Mucosa of rectum (tissue), 2 donors: ENCODE measurements at regions not wholly inside any gene's neighbourhood (a gene's known extent, or its start where the extent isn't known, plus 50 kb on each side); places are given as distances from the start of the nearest gene placed in this dataset.
"Not testable (repeated sequence)": the region's sequence is repeated elsewhere in the genome, so short reads cannot be mapped to it uniquely, and the experiment has no call there.

Experiments used
- H3K27ac ChIP-seq, 2 donors: one replicate each; pipeline ENCODE4 v1.7.0; 2013; ENCODE audit warnings: inconsistent platforms in 2 of 2, low read depth in 2 of 2, low read length in 2 of 2
- H3K27me3 ChIP-seq, 2 donors: one replicate each; pipeline ENCODE4 v1.7.0; 2013; ENCODE audit warnings: low read length in 2 of 2; ENCODE audit not compliant: control insufficient read depth in 2 of 2, insufficient read depth in 2 of 2
- H3K36me3 ChIP-seq, 2 donors: one replicate each; pipeline ENCODE4 v1.7.0; 2013; ENCODE audit warnings: low read length in 2 of 2; ENCODE audit not compliant: control insufficient read depth in 2 of 2, insufficient read depth in 2 of 2
- H3K4me1 ChIP-seq, 2 donors: one replicate each; pipeline ENCODE4 v1.7.0; 2013; ENCODE audit warnings: low read length in 2 of 2, mild to moderate bottlenecking in 1 of 2; ENCODE audit not compliant: control insufficient read depth in 2 of 2, insufficient read depth in 2 of 2
- H3K4me3 ChIP-seq, 2 donors: one replicate each; pipeline ENCODE4 v1.7.0; 2013; ENCODE audit warnings: low read length in 2 of 2
- H3K9ac ChIP-seq, 2 donors: one replicate each; pipeline ENCODE4 v1.7.0; 2013; ENCODE audit warnings: low read length in 2 of 2, low read depth in 1 of 2, mild to moderate bottlenecking in 1 of 2
- H3K9me3 ChIP-seq, 2 donors: one replicate each; pipeline ENCODE4 v1.7.0; 2013; ENCODE audit warnings: low read length in 2 of 2; ENCODE audit not compliant: control insufficient read depth in 2 of 2
- donor health status: healthy.
- donor health status: Normal muscosa, but diverticular disease.

DNA sequence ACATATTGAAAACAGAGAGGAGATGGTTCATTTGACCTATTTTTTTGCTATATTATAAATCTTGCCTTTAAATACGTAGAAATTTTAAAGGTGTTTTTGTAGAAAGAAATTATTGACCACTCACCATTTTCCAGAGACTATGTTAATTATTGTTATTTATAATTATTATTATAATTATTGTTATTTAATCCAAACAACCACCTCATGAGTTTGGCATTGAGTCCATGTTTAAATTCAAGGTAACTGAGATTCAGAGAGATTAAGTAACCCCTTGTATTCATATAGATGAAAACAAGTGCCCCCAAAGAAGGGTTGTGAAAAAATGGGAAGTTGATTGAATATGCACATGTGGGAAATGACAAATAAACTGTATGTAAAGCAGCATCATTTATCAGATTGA is 692.5 kb upstream of the MIR17HG start:
- no peak overlapping the region for H3K9ac ChIP-seq
- no peaks in the 10 kb centered on the region for H3K27me3 ChIP-seq
- H3K4me3 ChIP-seq = no peak overlapping the region
- no peak overlapping the region for H3K27ac ChIP-seq
- no peaks in the 10 kb centered on the region for H3K36me3 ChIP-seq
- no peaks in the 10 kb centered on the region for H3K9me3 ChIP-seq
- H3K4me1 ChIP-seq = no peaks in the 10 kb centered on the region

DNA sequence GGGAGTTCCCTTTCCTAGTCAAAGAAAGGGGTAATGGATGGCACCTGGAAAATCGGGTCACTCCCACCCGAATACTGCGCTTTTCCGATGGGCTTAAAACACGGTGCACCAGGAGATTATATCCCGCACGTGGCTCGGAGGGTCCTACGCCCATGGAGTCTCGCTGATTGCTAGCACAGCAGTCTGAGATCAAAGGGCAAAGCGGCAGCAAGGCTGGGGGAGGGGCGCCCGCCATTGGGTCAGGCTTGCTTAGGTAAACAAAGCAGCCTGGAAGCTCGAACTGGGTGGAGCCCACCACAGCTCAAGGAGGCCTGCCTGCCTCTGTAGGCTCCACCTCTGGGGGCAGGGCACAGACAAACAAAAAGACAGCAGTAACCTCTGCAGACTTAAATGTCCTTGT is 683.3 kb upstream of the MIR17HG start:
- H3K9ac ChIP-seq, H3K27me3 ChIP-seq, H3K36me3 ChIP-seq, H3K9me3 ChIP-seq, H3K4me1 ChIP-seq, H3K27ac ChIP-seq, H3K4me3 ChIP-seq: not testable (repeated sequence)

GRCh38 chr13:90673746-90674145 is 673.7 kb upstream of the MIR17HG start:
- Histone ChIP-seq H3K27ac (no peak overlapping the region), H3K4me3 (no peak overlapping the region), H3K4me1 (no peaks in the 10 kb centered on the region), H3K9me3 (no peaks in the 10 kb centered on the region), H3K9ac (no peak overlapping the region), H3K27me3 (no peaks in the 10 kb centered on the region), H3K36me3 (no peaks in the 10 kb centered on the region)

GRCh38 chr13:90675129-90675528 is 672.4 kb upstream of the MIR17HG start:
- Histone ChIP-seq H3K36me3 (no peaks in the 10 kb centered on the region), H3K9ac (no peak overlapping the region)

DNA sequence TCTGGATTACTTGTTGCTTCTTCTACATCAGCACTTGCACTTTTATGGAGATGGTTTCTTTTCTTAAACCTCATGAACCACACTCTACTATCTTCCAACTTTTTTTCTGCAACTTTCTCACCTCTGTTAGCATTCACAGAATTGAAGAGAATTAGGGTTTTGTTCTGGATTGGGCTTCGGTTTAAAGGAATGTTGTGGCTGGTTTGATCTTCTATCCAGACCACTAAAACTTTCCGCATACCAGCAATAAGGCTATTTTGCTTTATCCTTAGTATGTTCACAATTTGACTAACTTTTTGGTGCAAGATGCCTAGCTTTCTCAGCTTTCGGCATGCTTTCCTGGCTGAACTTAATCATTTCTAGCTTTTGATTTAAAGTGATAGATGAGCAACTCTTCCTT is 666.7 kb upstream of the MIR17HG start:
- Histone ChIP-seq H3K27ac (no peak overlapping the region), H3K36me3 (no peaks in the 10 kb centered on the region)

More at GRCh38 chr13:90675129-90675528, 672.4 kb upstream of the MIR17HG start:
- Histone ChIP-seq H3K9me3 (no peaks in the 10 kb centered on the region), H3K27me3 (no peaks in the 10 kb centered on the region), H3K4me3 (no peak overlapping the region), H3K4me1 (no peaks in the 10 kb centered on the region), H3K27ac (no peak overlapping the region)

GRCh38 chr13:90683711-90684131 is 663.8 kb upstream of the MIR17HG start:
- Histone ChIP-seq H3K9me3 (no peaks in the 10 kb centered on the region), H3K27me3 (no peaks in the 10 kb centered on the region), H3K4me1 (no peaks in the 10 kb centered on the region), H3K27ac (no peak overlapping the region), H3K4me3 (no peak overlapping the region), H3K9ac (no peak overlapping the region), H3K36me3 (no peaks in the 10 kb centered on the region)

More for the DNA sequence above, 666.7 kb upstream of the MIR17HG start:
- Histone ChIP-seq H3K4me3 (no peak overlapping the region), H3K9ac (no peak overlapping the region), H3K4me1 (no peaks in the 10 kb centered on the region), H3K27me3 (no peaks in the 10 kb centered on the region), H3K9me3 (no peaks in the 10 kb centered on the region)

DNA sequence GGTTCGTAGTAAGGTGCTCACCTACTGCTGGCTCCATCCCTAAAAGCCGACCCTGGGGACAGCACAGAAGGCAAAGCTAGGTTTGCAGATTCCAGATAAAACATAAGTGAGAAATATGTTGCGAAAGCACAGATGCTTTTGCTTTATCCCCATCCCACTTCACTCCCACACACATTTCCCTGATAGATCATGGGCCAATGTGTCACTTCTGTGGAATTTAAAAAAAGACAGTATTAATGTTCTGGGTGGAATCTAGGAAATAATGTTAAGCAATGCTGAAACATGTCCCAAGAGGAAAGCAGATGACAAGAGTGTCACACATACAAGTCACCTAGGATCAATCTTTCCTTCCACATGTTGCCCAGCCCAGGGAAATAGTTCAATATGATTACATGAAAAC is 661.0 kb upstream of the MIR17HG start:
- no peaks in the 10 kb centered on the region for H3K4me1 ChIP-seq
- H3K9ac ChIP-seq = no peak overlapping the region
- no peaks in the 10 kb centered on the region for H3K27me3 ChIP-seq
- H3K27ac ChIP-seq = no peak overlapping the region
- no peaks in the 10 kb centered on the region for H3K9me3 ChIP-seq
- H3K36me3 ChIP-seq = no peaks in the 10 kb centered on the region
- no peak overlapping the region for H3K4me3 ChIP-seq

GRCh38 chr13:90689111-90689510 is 658.4 kb upstream of the MIR17HG start:
- Histone ChIP-seq H3K4me1 (no peaks in the 10 kb centered on the region), H3K9ac (no peak overlapping the region), H3K27me3 (no peaks in the 10 kb centered on the region), H3K36me3 (no peaks in the 10 kb centered on the region), H3K4me3 (no peak overlapping the region), H3K27ac (no peak overlapping the region), H3K9me3 (no peaks in the 10 kb centered on the region)

DNA sequence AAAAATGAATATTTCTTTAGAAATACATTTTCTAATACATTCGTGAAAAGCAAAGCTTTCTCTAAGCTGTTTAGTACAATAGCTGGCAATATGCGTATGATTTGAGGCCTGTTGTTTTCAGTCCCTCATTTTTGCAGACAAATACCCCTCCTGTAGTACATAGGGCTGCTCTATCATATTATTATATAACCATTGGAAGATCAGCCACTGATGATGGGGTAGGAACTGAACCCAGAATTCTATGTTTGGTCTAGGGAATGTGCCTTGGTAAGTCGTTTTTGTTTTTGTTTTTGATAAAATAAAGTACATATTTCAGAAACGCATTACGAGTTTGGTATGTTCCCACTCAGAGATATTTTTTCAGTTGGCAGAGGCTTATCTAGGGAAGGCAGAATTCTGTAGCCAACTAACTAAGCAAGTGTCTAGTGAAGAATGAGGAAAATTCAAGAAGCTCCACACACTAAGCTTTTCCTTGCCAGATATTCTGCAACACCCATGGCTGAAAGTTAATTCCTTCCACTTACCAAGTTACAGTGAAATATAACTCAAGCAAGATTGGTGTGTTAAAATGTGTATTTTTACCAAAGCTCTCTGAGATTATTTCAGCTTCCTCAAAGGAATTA is 656.9 kb upstream of the MIR17HG start:
- no peak overlapping the region for H3K4me3 ChIP-seq
- H3K4me1 ChIP-seq = no peaks in the 10 kb centered on the region
- H3K27me3 ChIP-seq = no peaks in the 10 kb centered on the region
- no peaks in the 10 kb centered on the region for H3K36me3 ChIP-seq
- H3K9me3 ChIP-seq = no peaks in the 10 kb centered on the region
- no peak overlapping the region for H3K9ac ChIP-seq
- H3K27ac ChIP-seq = no peak overlapping the region

GRCh38 chr13:90696254-90696653 is 651.2 kb upstream of the MIR17HG start:
- Histone ChIP-seq H3K27ac (no peak overlapping the region), H3K4me1 (no peaks in the 10 kb centered on the region), H3K9ac (no peak overlapping the region), H3K9me3 (no peaks in the 10 kb centered on the region), H3K27me3 (no peaks in the 10 kb centered on the region), H3K36me3 (no peaks in the 10 kb centered on the region), H3K4me3 (no peak overlapping the region)

DNA sequence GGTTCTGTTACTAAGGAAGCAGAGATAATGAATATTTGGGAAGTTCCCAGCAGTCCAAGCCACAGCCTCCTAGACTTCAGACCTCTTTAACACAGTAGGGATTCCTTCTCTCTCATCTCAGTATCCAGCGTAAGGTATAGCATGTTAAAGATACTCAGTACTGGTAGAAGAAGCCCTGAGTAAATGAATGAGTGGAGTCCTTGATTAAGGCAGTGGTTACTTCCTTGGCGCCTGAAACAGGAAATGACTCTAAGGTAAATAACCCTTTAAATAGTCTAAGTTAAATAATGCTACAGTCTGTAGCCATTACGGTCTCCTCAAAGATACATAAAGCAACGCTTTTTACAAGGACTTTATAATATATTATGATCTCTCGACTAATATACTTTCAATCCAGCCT is 650.8 kb upstream of the MIR17HG start:
- Histone ChIP-seq H3K9me3 (no peaks in the 10 kb centered on the region), H3K4me3 (no peak overlapping the region), H3K27me3 (no peaks in the 10 kb centered on the region), H3K9ac (no peak overlapping the region), H3K27ac (no peak overlapping the region), H3K36me3 (no peaks in the 10 kb centered on the region), H3K4me1 (no peaks in the 10 kb centered on the region)
